Activated T-helper 1 cell treated with anti-CD3 and anti-CD28 coated beads, Interleukin-12 subunit alpha, Interleukin-12 subunit beta, Interleukin-2, Interleukin-4 antibody, amounts not matched to agents 30 ng/mL and 10 ng/mL and 1 ng/mL, durations not matched to agents 14 hours and 24 hours and 36 hours (primary cell): ENCODE measurements at regions not wholly inside any gene's neighbourhood (a gene's known extent, or its start where the extent isn't known, plus 50 kb on each side); places are given as distances from the start of the nearest gene placed in this dataset.
"Not testable (repeated sequence)": the region's sequence is repeated elsewhere in the genome, so short reads cannot be mapped to it uniquely, and the experiment has no call there.

Source experiments
- DNase-seq: peaks from one replicate; pipeline ENCODE4 v3.0.0; 2021; ENCODE audit warnings: low spot score
- H3K27ac Mint-ChIP-seq: one replicate; pipeline ENCODE4 v1.8.0; 2021; ENCODE audit warnings: mild to moderate bottlenecking, mixed read lengths
- H3K27me3 Mint-ChIP-seq: one replicate; pipeline ENCODE4 v1.8.0; 2022; ENCODE audit warnings: mild to moderate bottlenecking, moderate library complexity, mixed read lengths; ENCODE audit not compliant: insufficient read depth
- H3K36me3 Mint-ChIP-seq: one replicate; pipeline ENCODE4 v1.8.0; 2021; ENCODE audit warnings: low read depth, mixed read lengths
- H3K4me1 Mint-ChIP-seq: one replicate; pipeline ENCODE4 v1.8.0; 2021; ENCODE audit warnings: low read depth, mixed read lengths
- H3K4me3 Mint-ChIP-seq: one replicate; pipeline ENCODE4 v1.8.0; 2021; ENCODE audit warnings: mild to moderate bottlenecking, moderate library complexity, mixed read lengths
- H3K9me3 Mint-ChIP-seq: one replicate; pipeline ENCODE4 v1.8.0; 2021; ENCODE audit warnings: mixed read lengths
- intact Hi-C: fragments of 100-400 bp; cut with micrococcal nuclease; formaldehyde crosslinking; loops from one replicate; pipeline ENCODE4 v1.15.1; 2024

DNA sequence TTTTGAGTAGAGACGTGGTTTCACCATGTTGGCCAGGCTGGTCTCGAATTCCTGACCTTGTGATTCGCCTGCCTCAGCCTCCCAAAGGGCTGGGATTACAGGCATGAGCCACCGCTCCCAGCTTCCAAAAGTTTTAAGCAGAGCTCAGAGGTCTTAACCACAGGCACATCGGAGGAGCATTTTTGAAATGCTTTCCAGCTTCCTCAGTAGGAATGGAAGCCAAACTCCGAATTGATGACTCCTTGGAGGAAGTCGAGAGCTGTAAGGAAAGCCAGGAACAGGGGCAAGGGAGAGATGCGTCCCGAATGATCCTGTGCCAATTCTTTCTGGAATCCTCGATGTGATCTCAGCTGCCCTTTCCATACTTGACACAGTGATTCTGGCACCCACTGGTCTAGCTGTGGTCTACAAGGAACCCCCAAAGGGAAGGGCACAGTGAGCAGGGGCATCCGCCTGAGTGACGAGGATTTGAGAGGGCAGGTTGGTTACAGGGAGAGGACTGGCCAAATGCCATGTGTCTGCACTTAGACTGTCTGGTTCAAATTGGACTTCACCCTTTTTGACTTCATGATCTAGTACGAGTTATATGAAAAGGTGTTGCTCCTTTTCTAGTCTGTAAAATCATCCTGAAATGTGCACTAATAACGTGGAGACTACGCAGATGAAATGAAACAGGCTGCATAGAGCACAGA, 138.2 kb downstream of the ADRA2C start:
- H3K27ac Mint-ChIP-seq, H3K4me1 Mint-ChIP-seq, H3K27me3 Mint-ChIP-seq, H3K9me3 Mint-ChIP-seq, H3K36me3 Mint-ChIP-seq, H3K4me3 Mint-ChIP-seq, intact Hi-C loops, DNase-seq: not testable (repeated sequence)

DNA sequence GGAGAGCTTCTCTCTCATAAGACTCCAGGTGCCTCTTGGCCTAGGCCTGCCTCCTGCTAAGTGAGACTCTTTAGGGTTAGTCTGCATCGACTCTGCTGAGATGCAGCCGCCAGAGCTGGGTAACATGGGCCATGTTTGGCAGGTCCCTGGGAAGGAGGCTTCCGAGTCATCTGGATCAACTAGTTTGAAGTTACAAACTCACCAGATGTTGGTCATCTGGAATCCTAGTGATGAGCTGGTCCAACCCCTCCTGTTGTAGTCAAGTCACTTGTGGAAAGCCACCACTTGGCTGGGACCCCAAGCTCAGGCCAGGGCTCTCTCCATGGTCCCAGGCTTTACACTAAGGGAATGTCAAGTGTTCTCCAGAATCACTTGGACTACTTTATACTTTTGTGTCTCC, 143.4 kb downstream of the ADRA2C start:
- DNase-seq, H3K27me3 Mint-ChIP-seq, H3K4me3 Mint-ChIP-seq, intact Hi-C loops, H3K36me3 Mint-ChIP-seq, H3K4me1 Mint-ChIP-seq, H3K27ac Mint-ChIP-seq: not testable (repeated sequence)
- peaks cover 13% of the 10 kb centered on the region for H3K9me3 Mint-ChIP-seq

DNA sequence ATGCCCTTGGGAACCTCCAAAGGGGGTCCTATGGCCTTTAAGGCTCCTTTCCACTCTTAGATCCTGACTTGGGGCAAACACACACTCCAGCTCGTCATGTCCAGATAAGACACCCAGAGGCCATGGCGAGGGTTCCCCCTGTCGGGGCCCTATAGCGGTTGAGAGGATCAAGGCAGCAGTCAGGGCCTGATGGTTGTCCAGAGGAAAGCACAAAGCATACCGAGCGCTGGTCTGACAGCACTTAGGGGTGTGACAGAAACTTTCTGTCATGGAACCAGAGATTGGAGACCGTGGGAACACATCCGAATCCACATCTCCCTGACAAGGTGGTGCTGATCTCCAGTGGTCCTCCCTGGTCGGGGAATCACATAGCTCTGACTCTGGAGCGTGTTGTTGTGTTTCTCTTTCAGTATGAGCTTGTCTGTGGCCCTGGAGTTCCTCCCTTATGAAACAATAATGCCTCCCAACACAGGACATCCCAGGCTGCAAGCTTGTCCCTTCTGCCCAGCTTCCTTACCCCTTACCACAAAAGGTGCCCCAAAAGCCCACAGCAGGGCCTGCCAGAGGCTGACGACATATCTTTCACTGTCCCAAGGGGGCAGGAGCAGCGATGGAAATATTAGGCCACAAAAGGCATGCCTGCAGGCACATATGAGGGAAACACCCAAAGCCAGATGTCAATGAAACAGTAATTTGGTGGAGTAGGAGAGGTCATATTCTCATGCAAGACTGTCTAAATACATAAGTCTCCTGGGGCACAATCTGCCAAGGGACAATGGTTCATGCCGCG, 144.2 kb downstream of the ADRA2C start:
- intact Hi-C loops, H3K27ac Mint-ChIP-seq, H3K27me3 Mint-ChIP-seq, H3K4me1 Mint-ChIP-seq, H3K4me3 Mint-ChIP-seq, H3K36me3 Mint-ChIP-seq, DNase-seq: not testable (repeated sequence)
- peaks cover 13% of the 10 kb centered on the region for H3K9me3 Mint-ChIP-seq

GRCh38 chr4:3911252-3911856, 145.2 kb downstream of the ADRA2C start:
- Mint-ChIP-seq H3K4me3 (no peak overlapping the region), H3K4me1 (no peaks in the 10 kb centered on the region), H3K27ac (no peak overlapping the region), H3K36me3 (no peaks in the 10 kb centered on the region), H3K27me3 (peaks cover 1% of the 10 kb centered on the region), H3K9me3 (peaks cover 13% of the 10 kb centered on the region)
- DNase-seq, result no peak
- intact Hi-C loops, result no loop called here

DNA sequence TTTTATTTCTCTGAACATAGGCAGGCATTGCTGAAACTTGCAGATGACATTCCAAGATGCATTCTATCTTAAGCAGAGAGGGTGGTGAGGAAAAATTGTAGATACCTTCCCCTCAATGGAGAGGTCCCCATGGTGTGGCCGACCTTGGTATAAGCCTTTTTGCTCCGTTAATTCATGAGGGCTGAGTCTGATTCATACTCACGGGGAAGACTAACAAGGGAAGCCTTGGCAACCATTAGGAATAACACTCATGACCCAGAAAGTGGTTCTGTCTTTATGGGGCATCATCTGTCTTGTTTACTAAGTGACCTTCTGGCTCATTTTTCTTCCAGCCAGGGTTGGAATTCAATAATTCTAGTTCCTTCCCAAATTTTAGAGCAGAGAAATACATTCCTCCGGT, 148.3 kb downstream of the ADRA2C start:
- H3K36me3 Mint-ChIP-seq, H3K4me1 Mint-ChIP-seq, H3K27me3 Mint-ChIP-seq, DNase-seq, intact Hi-C loops, H3K27ac Mint-ChIP-seq, H3K4me3 Mint-ChIP-seq: not testable (repeated sequence)
- peaks cover 13% of the 10 kb centered on the region for H3K9me3 Mint-ChIP-seq

DNA sequence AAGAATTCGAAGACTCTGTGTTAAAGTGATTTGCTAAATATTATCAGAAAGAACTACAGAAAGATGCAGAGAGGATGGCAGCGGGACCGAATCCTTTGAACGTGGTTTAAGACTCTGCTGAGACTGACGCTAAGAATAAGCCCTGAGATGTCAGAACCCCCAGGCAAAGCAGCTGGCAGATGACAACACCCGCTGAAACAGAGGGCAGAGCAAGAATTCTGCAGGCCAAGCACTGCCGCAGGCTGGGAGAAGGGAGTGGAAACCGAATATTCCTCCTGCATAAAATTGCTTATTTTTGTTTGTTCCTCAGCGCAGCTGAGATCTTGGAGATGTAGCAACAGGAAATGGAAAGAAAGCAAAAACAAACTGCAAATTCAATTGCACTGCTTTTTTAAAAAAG, 153.3 kb downstream of the ADRA2C start:
- H3K4me3 Mint-ChIP-seq, intact Hi-C loops, H3K27me3 Mint-ChIP-seq, H3K9me3 Mint-ChIP-seq, DNase-seq, H3K36me3 Mint-ChIP-seq, H3K4me1 Mint-ChIP-seq, H3K27ac Mint-ChIP-seq: not testable (repeated sequence)

DNA sequence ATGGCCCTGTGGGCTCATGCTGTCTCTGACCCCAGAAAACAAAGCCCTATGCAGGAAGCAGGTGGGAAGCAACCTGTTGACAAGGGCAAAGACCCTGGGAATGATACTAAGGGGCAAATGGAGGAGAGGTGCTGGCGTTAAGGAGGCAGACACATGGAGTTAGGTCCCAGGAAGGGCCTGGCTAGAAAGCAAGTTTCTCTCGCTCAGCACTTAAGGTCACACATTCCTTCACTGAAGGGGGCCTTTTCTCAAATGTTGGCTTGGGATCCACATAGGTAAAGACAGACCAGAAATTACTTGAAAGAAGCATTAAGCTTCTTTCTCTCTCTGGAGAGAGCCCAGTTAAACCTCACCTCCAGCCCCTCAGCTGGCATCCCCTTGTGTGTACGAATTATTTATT, 155.7 kb downstream of the ADRA2C start:
- H3K27ac Mint-ChIP-seq, H3K9me3 Mint-ChIP-seq, H3K36me3 Mint-ChIP-seq, intact Hi-C loops, H3K4me1 Mint-ChIP-seq, H3K27me3 Mint-ChIP-seq, DNase-seq, H3K4me3 Mint-ChIP-seq: not testable (repeated sequence)

GRCh38 chr4:3925841-3926240, 159.7 kb downstream of the ADRA2C start:
- intact Hi-C loops, H3K4me1 Mint-ChIP-seq, H3K9me3 Mint-ChIP-seq, H3K36me3 Mint-ChIP-seq, H3K4me3 Mint-ChIP-seq, DNase-seq, H3K27ac Mint-ChIP-seq: not testable (repeated sequence)
- peaks cover 11% of the 10 kb centered on the region for H3K27me3 Mint-ChIP-seq

DNA sequence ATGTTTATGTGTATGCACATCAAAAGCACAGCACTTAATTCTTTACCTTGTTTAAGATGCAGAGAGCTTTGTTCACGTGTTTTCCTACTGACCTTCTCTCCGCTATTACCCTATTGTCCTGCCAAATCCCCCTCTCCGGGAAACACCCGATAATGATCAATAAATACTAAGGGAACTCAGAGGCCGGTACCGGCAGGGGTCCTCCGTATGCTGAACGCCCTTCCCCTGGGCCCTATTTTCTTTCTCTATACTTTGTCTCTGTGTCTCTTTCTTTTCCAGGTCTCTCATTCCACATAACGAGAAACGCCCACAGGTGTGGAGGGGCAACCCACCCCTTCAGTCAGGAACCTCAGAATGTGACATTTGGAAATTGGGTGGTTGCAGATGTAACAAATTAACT, 160.1 kb downstream of the ADRA2C start:
- intact Hi-C loops, H3K9me3 Mint-ChIP-seq, H3K4me1 Mint-ChIP-seq: not testable (repeated sequence)

DNA sequence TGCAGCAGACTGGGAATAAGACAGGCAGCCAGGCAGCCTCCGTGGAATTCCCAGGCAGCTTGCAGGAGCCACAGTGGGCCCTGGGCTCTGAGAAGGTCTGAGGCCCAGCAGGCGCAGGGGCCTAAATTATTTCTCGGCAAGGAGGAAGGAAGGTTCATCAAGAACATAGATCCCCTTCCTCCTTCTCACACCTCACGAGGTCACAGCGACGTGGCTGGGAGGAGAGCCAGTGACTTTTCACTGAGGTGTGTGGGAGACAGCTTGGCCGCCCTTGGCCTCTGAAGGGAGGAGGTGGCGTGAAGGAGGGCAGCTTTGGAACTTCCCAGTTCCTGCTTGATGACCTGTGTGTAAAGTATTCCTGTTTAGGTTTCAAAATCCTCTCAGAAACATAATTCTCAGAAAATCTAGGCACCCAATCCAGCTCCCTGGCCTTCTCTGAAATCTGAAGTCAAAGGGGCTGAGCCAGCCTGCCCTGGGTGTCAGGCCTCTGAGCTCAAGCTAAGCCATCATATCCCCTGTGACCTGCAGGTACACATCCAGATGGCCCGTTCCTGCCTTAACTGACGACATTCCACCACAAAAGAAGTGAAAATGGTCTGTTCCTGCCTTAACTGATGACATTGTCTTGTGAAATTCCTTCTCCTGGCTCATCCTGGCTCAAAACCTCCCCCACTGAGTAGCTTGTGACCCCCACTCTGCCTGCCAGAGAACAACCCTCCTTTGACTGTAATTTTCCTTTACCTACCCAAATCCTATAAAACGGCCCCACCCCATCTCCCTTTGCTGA, 161.0 kb downstream of the ADRA2C start:
- H3K27me3 Mint-ChIP-seq, result peaks cover 11% of the 10 kb centered on the region
- H3K4me1 Mint-ChIP-seq, H3K9me3 Mint-ChIP-seq, H3K4me3 Mint-ChIP-seq, H3K27ac Mint-ChIP-seq, DNase-seq, H3K36me3 Mint-ChIP-seq, intact Hi-C loops: not testable (repeated sequence)

More for the DNA sequence above, 160.1 kb downstream of the ADRA2C start:
- not testable (repeated sequence) for H3K36me3 Mint-ChIP-seq, H3K27ac Mint-ChIP-seq, DNase-seq, H3K4me3 Mint-ChIP-seq
- peaks cover 11% of the 10 kb centered on the region for H3K27me3 Mint-ChIP-seq

GRCh38 chr4:3929431-3929830, 163.2 kb downstream of the ADRA2C start:
- intact Hi-C loops, H3K4me3 Mint-ChIP-seq, H3K4me1 Mint-ChIP-seq, H3K27ac Mint-ChIP-seq, DNase-seq, H3K36me3 Mint-ChIP-seq, H3K9me3 Mint-ChIP-seq: not testable (repeated sequence)
- peaks cover 11% of the 10 kb centered on the region for H3K27me3 Mint-ChIP-seq

- H3K4me3 Mint-ChIP-seq, H3K9me3 Mint-ChIP-seq, H3K4me1 Mint-ChIP-seq, DNase-seq, H3K27ac Mint-ChIP-seq, H3K36me3 Mint-ChIP-seq, intact Hi-C loops: not testable (repeated sequence)
- peaks cover 11% of the 10 kb centered on the region for H3K27me3 Mint-ChIP-seq
These were observed 166.5 kb downstream of the ADRA2C start for GRCh38 chr4:3932734-3933133.

GRCh38 chr4:3935406-3935805, 169.2 kb downstream of the ADRA2C start:
- H3K4me3 Mint-ChIP-seq, H3K27ac Mint-ChIP-seq, H3K9me3 Mint-ChIP-seq, H3K36me3 Mint-ChIP-seq, H3K27me3 Mint-ChIP-seq, H3K4me1 Mint-ChIP-seq, DNase-seq, intact Hi-C loops: not testable (repeated sequence)
